ENCODE measurements at regions not wholly inside any gene's neighbourhood (a gene's known extent, or its start where the extent isn't known, plus 50 kb on each side); places are given as distances from the start of the nearest gene placed in this dataset.

DNA sequence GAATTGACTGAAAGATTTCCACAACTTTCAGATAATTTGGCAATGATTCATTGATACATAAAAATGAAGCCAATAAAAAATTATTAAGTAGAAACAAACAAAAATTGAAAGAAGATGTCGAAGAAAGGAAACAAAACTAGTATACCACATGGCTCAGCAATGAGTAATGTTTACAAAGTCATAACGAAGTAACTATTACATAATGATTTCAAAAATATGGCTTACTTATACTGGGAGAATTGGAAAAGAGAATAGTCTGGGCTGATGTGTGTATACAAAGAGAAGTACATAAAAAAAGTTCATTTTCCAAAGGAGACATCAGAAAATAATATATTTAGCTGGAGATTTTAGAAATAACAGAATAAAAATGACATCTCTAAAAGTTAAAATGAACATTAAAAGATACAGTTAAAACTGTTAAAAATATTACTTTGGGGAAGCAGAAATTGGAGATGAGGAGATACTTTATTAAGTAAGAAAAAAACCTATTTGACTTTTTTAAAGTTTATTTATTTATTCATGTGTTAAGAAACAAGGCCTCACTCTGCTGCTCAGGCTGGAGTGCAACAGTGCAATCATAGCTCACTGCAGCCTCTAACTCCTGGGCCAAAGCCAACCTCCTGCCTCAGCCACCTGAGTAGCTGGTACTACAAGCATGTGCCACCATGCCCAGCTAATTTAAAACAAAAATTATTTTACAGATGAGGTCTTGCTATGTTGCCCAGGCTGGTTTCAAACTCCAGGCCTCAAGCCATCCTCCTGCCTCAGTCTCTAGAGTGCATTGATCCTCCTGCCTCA lies 409.7 kb upstream of the PIK3C3 start:
- no peak for TF ChIP-seq POLR2A (IDR thresholded peaks at IDR 0.05)
- TF ChIP-seq CTCF (IDR thresholded peaks at IDR 0.05): no peak
- TF ChIP-seq EP300 (IDR thresholded peaks at IDR 0.05): no peak

Data from sigmoid colon (tissue), 4 donors.